CD4-positive, alpha-beta T cell treated with Interleukin-1 beta for 1 hour (primary cell): ENCODE measurements at regions not wholly inside any gene's neighbourhood (a gene's known extent, or its start where the extent isn't known, plus 50 kb on each side); places are given as distances from the start of the nearest gene placed in this dataset.
"Not testable (repeated sequence)": the region's sequence is repeated elsewhere in the genome, so short reads cannot be mapped to it uniquely, and the experiment has no call there.

Experiments
- DNase-seq, 2 donors: peaks; one replicate each; pipeline ENCODE4 v3.0.0-alpha.2; 2020 to 2022

GRCh38 chr15:47035475-47036406 is 681.6 kb upstream of the SEMA6D start:
- no peak for DNase-seq

DNA sequence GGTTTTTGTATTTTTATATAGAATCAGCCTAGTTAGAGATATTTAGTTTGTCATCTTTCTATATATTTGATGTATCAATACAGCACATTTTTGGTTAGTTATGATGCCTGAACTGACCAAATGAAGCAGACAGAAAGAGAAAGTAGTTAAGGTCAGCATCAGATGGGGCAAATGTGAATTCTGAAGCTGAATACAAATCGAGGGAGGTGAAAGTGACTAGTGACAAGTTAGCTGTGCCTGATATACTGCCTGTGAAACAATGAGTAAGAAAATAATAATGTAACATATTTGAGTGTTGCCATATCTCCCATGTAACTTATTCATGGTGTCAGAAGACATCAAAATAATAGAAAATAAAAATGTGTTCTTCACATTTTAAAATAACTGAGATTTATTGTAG is 680.3 kb upstream of the SEMA6D start:
- no peak for DNase-seq

- DNase-seq: no peak
These were observed 678.1 kb upstream of the SEMA6D start for GRCh38 chr15:47039225-47039624.

DNA sequence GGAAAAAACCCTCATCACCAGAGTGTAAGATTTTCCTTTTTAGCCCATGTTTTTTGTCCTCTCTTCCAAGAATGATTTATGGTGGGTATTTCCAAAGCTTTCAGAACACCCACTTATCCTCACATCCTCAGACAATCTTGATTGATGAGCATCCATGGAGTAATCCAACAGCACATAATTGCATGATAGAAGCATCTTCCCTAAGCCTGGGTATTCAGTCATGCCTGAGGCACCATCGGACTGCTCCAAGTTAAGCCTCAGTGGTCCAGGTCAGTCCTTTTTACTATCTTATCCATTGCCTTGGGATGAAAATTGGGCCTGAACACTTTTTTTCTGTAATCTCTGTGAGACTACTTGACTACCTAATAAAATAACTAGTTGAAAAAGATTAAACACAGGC is 676.0 kb upstream of the SEMA6D start:
- no peak for DNase-seq

DNA sequence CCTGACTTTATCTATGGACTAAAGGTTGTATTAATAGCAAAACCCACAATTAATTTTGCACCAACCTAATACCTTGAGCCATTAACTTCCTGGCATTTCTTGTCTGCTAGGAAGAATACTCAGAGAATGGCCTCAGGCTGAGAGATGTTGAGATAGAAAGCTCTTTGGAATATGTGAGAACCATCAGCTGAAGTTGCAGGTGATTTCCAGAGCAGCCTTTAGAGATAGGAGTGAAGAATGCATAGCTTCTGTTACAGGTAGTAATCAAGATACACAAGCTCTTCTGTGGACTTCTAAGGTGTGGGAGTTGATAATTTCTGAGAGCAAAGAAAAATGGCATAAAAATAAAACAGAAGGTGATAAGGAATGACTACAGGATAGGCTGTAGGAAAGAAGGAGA is 669.3 kb upstream of the SEMA6D start:
- DNase-seq: not testable (repeated sequence)

DNA sequence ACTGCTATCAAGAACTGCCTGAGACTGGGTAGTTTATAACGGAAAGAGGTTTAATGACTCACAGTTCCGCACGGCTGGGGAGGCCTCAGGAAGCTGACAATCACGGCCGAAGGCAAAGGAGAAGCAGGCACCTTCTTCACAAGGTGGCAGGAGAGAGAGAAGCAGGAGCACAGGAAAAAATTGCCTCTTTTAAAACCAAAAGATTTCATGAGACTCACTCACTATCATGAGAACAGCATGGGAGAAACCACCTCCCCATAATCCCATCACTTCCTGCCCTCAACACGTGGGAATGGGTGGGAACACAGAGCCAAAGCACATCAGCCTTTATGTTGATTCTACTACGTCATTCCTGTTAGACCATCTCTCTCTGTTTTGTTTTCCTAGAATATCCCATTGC is 650.9 kb upstream of the SEMA6D start:
- DNase-seq: no peak

DNA sequence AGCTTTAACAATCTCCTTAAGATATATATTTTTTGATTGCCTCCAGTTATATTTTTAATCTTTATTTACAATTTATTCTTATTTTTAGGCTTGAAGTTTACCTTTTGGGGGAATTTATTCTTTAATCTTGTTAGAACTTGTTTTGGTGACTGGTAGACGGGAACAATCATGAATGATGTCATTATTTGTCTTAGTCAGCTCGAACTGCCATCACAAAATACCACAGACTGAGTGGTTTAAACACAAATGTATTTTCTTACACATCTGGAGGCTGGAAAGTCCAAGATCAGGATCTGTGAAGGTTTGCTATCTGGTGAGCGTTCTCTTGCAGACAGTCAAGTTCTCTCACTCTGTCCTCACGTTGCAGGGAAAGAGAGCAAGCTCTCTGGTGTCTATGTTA is 639.5 kb upstream of the SEMA6D start:
- not testable (repeated sequence) for DNase-seq

DNA sequence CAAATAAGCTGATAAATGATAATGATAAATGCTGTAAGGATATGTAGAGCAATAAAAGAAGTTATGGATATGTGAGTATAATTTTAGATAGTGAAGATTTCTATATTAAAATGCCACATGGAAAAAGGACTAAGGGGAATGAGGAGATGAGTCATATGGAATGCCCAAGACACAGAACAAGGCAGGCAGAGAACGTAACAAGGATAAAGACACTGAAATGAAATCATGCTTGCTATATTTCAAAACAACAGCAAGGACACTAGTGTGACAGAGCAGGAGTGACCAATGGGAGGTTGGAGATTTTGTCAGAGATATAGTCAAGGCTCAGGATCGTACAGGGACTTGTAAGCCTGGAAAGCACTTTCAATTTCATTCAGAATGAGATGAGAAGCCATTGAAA is 621.5 kb upstream of the SEMA6D start:
- no peak for DNase-seq

DNA sequence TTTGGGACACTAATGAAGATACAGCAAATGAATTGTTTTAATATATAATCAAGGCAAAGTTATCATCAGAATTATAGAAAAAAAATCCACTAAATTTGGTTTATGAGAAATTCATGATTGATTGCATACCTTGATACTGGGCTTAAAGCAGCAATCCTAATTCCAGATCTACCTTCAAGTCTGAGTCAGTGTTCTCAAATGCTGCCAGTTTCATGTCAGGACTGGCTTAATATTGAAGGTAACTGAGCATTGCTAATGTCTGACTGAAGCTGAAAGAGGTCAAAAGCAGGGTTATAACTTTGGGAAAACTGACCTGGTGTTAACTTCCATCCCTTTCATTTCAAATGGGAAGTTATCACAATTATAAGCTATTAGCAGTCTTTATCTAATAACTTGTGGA is 618.8 kb upstream of the SEMA6D start:
- DNase-seq: not testable (repeated sequence)

DNA sequence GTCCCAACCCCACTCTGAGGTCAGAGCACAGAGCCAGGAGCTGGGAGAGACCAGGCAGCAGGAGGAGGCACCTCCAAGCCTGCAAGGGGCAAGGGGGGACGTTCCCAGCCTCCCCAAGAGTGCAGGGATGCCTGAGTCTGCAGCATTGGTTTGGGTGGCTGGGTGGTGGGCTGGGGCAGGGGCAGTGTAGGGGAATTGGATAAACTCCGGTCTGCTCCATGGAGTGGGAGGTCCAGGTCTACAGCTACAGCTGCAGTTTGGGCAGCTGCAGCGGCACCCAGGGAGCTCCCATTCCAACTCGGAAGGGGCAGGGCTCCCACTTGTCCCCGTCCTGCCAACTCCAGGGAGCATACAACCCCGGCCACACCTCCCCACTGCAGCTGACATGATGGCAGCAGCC is 617.5 kb upstream of the SEMA6D start:
- DNase-seq: not testable (repeated sequence)

DNA sequence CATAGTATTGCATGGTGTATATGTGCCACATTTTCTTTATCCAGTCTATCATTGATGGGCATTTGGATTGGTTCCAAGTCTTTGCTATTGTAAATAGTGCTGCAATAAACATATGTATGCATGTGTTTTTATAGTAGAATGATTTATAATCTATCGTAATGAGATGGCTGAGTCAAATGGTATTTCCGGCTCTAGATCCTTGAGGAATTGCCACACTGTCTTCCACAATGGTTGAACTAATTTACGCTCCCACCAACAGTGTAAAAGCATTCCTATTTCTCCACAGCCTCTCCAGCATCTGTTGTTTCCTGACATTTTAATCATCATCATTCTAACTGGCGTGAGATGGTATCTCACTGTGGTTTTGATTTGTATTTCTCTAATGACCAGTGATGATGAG is 608.5 kb upstream of the SEMA6D start:
- DNase-seq: not testable (repeated sequence)

DNA sequence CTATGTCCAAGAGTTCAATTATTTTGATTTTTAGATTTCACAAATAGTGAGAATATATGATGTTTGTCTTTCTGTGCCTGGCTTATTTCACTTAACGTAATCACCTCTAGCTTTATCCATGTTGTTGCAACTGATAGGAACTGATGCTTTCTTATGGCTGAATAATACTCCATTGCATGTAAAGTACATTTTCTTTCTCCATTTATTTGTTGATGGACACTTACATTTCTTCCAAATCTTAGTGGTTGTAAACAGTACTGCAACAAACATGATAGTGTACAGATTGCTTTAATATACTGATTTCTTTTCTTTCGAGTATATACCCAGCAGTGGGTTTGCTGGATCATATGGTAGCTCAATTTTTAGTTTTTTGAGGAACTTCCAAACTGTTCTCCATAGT is 600.6 kb upstream of the SEMA6D start:
- DNase-seq: no peak

DNA sequence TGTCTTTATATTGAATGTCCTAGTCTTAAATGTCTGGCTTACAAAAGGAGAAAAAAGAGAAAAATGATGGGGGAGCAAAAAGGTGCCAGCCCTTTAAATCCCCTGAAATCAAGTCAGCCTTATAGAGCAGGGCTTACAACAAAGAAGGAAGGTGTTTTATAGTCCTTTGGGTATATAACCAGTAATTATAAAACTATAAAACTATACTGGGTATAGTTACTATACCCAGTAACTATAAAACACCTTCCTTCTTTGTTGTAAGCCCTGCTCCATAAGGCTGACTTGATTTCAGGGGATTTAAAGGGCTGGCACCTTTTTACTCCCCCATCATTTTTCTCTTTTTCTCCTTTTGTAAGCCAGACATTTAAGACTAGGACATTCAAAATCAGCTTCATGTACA is 598.0 kb upstream of the SEMA6D start:
- no peak for DNase-seq

GRCh38 chr15:47124430-47125102 is 592.7 kb upstream of the SEMA6D start:
- DNase-seq: no peak

DNA sequence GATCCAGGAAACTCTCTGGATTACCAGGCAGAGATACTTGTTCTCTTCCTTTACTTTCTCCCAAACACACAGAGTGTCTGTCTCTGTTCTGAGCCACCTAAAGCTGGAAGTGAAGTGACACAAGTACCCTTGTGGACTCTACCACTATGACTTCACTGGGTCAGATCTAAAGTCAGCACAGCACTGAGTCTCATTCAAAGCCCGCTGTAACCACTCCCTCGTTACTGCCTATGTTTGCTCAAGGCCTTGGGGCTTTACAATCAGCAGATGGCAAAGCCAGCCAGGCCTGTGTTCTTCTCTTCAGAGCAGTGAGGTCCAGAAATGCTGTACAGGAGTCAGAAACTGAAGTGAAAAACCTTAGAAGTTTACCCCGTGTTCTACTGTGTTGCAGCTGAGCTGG is 588.3 kb upstream of the SEMA6D start:
- DNase-seq: no peak

GRCh38 chr15:47131450-47131849 is 585.9 kb upstream of the SEMA6D start:
- DNase-seq: not testable (repeated sequence)

- no peak for DNase-seq
These were observed 582.0 kb upstream of the SEMA6D start for GRCh38 chr15:47135267-47135666.

DNA sequence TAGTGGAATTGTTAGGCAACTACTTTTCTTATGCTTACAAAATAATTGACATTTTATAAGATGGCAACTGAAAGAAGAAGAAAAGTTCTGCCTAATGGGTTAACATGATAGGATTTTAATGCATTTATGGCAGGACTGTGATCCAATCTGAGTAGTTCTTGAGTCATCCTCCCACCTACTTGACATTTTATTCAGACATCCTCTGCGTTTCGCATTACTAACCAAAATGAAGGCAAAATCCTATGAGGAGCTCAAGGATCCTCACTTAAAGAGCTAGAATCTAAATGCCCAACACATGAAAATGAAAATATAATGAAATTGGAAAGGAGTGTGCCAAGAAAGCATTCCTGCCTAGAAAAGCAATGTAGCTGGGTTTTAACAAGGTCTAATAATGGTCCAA is 581.1 kb upstream of the SEMA6D start:
- DNase-seq: no peak

- DNase-seq: no peak
These were observed 577.3 kb upstream of the SEMA6D start for GRCh38 chr15:47139965-47140364.

GRCh38 chr15:47157827-47158226 is 559.5 kb upstream of the SEMA6D start:
- DNase-seq: no peak

DNA sequence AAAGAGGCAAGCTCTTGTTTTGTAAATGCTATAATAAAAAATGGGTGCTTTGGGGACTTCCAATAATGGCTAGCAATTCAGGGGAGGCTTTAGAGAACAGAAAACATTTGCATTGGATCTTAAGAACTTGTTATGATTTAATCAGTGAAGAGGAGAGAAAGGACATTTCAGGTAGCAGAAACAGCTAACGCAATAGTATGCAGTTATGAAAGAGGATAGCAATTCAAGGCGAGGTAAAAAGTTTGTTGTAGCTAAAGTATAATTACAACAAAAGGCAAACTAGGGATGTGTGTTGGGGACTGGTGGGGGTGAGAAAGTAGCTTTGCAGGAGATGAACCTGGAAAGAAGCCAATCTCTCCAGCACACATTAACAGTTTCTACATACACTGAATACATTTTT is 558.7 kb upstream of the SEMA6D start:
- no peak for DNase-seq

- DNase-seq: no peak
These were observed 540.1 kb upstream of the SEMA6D start for GRCh38 chr15:47177177-47177576.

GRCh38 chr15:47179988-47180387 is 537.3 kb upstream of the SEMA6D start:
- no peak for DNase-seq

- no peak for DNase-seq
These were observed 534.5 kb upstream of the SEMA6D start for GRCh38 chr15:47182818-47183217.
